HEK293 (cell line): ENCODE measurements at regions not wholly inside any gene's neighbourhood (a gene's known extent, or its start where the extent isn't known, plus 50 kb on each side); places are given as distances from the start of the nearest gene placed in this dataset.

Experiments used
- CTCF ChIP-seq: fragments of 450-650 bp; formaldehyde crosslinking; IDR thresholded peaks from 2 replicates; pipeline ENCODE4 v1.5.1; 2016; ENCODE audit warnings: missing biosample characterization, missing genetic modification characterization
- HOXA7 ChIP-seq: sonication (generic); formaldehyde crosslinking; IDR thresholded peaks from 2 replicates; pipeline ENCODE4 v1.8.1; 2022; ENCODE audit warnings: missing genetic modification reagents, borderline replicate concordance
- ZBTB26 ChIP-seq: fragments of 450-650 bp; formaldehyde crosslinking; optimal IDR thresholded peaks from 2 replicates; pipeline ENCODE3; 2016; ENCODE audit warnings: missing biosample characterization, mild to moderate bottlenecking, missing genetic modification characterization
- ZFP41 ChIP-seq: fragments of 450-650 bp; formaldehyde crosslinking; IDR thresholded peaks from 2 replicates; pipeline ENCODE4 v1.5.1; 2016; ENCODE audit warnings: missing biosample characterization, missing genetic modification characterization, borderline replicate concordance
- ZNF132 ChIP-seq: fragments of 450-650 bp; formaldehyde crosslinking; IDR thresholded peaks from 2 replicates; pipeline ENCODE4 v1.5.1; 2017; ENCODE audit warnings: missing biosample characterization, missing genetic modification characterization, borderline replicate concordance
- ZNF2 ChIP-seq: fragments of 450-650 bp; formaldehyde crosslinking; IDR thresholded peaks from 2 replicates; pipeline ENCODE4 v1.5.1; 2016; ENCODE audit warnings: missing biosample characterization, missing genetic modification characterization

GRCh38 chr11:82610671-82611070, 123.0 kb downstream of the FAM181B start:
- no peak for TF ChIP-seq ZBTB26 (tag by site-specific recombination)
- TF ChIP-seq ZFP41 = no peak
- TF ChIP-seq ZNF132 (tag by site-specific recombination) = no peak
- TF ChIP-seq CTCF = no peak
- TF ChIP-seq HOXA7 (CRISPR knock-in tag) = no peak
- TF ChIP-seq ZNF2 (tag by site-specific recombination) = no peak
